ENCODE measurements at regions not wholly inside any gene's neighbourhood (a gene's known extent, or its start where the extent isn't known, plus 50 kb on each side); places are given as distances from the start of the nearest gene placed in this dataset.

DNA sequence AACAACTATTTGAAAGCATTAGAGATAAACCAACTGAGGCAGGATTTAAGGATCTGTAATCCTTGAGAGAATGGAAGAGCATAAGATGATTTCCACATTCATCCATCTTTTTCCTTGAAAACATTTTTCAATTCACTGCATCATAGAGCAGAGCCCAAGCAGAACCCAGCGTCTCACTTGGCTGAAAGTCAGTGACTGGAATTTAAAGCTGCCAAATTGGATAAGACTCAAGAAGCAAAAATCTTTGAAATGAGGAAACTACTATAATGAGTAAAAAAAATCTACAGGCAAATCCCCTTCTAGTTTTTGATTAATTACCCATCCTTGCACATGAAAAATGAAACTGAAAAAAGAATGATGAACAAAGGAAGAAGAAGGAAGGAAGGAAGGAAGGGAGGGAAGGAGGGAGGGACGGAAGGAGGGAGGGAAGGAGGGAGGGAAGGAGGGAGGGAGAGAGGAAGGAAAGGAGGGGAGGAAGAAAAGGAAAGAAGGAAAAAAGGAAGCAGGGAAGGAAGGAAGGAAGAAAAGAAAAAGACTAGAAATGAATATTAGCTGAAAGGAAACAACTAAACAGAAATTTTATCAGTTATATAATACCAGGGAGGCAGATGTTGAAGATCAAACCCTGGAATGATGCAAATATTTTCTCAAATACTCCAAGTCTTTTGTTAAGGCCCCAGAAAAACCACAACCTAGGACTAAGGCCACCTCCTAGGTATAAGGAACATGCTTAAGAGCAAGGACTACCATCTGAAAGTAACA is 336.3 kb upstream of the MAGI2 start:
- no peak overlapping the region for H3K27ac ChIP-seq
- TF ChIP-seq, protein P1, sequence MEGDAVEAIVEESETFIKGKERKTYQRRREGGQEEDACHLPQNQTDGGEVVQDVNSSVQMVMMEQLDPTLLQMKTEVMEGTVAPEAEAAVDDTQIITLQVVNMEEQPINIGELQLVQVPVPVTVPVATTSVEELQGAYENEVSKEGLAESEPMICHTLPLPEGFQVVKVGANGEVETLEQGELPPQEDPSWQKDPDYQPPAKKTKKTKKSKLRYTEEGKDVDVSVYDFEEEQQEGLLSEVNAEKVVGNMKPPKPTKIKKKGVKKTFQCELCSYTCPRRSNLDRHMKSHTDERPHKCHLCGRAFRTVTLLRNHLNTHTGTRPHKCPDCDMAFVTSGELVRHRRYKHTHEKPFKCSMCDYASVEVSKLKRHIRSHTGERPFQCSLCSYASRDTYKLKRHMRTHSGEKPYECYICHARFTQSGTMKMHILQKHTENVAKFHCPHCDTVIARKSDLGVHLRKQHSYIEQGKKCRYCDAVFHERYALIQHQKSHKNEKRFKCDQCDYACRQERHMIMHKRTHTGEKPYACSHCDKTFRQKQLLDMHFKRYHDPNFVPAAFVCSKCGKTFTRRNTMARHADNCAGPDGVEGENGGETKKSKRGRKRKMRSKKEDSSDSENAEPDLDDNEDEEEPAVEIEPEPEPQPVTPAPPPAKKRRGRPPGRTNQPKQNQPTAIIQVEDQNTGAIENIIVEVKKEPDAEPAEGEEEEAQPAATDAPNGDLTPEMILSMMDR (conservative IDR thresholded peaks at IDR 0.05), result no peak

DNA sequence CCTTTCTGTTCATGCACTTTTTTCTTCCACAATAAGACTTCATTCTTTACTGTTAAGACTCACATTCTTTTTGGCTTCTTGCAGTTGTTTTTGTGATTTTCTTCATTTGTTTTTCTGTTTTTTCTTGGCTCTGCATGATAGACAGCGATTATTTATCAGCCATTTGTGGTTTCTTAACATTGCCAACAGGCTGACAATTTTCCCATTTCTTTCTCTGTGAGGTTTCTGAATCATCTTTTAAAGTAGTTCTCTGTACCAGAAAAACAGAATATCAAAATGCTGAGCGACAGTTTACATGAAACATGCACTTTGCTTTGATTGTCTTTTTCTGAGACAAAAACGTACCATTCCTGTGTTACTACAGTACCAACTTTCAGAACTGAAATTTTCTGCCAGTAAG is 334.2 kb upstream of the MAGI2 start:
- TF ChIP-seq, protein P1 (conservative IDR thresholded peaks at IDR 0.05), result no peak
- no peak overlapping the region for H3K27ac ChIP-seq

DNA sequence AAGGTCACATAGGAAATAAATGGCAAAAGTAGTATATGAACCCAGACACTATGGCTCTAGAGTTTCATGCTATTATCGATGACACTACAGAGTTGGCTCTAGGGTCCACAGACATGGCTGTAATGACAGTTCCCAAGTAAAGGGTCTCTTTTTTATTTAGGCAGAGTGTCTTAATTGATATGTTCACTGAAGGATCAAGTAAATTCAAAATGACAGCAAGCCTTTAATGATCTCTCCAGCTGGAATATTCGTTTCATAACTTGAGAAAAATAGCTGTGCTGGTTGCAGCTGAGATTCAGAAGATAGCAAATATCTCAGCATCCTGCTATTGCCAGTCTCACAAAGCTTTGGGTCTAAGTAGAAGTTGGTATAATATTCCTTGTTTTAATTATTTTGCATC is 333.6 kb upstream of the MAGI2 start:
- no peak overlapping the region for H3K27ac ChIP-seq
- TF ChIP-seq, protein P1 (conservative IDR thresholded peaks at IDR 0.05), result no peak

DNA sequence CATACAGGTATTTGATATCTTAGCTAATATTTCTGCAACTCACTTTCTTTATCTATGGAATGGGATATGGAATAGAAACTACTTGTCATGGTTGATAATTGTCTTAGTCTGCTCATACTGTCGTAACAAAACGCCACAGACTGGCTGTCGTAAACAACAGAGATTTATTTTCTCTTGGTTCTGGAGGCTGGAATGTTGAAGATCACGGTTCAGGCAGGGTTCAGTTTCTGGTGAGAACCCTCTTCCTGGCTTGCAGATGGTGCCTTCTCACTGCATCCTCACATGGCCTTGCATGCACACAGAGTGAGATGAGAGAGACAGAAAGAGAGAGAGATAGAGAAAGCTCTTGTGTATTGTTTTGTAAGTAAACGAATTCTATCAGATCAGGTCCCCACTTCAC is 332.7 kb upstream of the MAGI2 start:
- TF ChIP-seq, protein P1 (conservative IDR thresholded peaks at IDR 0.05), result no peak
- H3K27ac ChIP-seq, result no peak overlapping the region

DNA sequence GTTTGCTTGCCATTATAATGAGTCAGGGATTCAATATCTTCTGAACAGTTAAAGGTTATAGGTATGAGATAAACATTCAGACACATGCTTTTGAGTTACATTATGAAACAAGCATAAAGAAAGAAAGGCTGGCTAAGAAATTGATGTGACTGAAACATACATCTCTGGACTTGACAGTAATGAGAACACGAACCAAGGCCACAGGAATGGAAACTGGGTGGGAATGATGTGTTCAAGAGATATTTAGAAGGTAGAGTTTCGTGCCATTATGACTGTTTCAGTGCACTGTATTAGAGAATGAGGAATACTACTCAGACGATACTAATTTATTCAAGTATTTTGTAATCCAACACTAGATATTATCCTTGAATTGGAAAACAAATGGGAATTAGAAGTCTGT is 332.1 kb upstream of the MAGI2 start:
- no peak overlapping the region for H3K27ac ChIP-seq
- TF ChIP-seq, protein P1 (conservative IDR thresholded peaks at IDR 0.05), result no peak

DNA sequence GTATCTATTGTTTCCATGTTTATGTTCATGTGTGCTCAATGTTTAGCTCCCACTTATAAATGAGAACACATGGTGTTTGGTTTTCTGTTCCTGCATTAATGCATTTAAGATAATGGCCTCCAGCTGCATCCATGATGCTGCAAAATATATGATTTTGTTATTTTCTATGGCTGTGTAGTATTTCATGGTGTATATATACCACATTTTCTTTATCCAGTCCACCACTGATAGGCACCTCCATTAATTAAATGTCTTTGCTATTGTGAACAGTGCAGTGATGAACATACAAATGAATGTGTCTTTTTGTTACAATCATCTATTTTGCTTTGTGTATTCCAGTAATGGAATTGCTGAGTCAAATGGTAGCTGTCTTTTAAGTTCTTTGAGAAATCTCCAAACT is 329.4 kb upstream of the MAGI2 start:
- H3K27ac ChIP-seq, result no peak overlapping the region
- TF ChIP-seq, protein P1 (conservative IDR thresholded peaks at IDR 0.05), result no peak

DNA sequence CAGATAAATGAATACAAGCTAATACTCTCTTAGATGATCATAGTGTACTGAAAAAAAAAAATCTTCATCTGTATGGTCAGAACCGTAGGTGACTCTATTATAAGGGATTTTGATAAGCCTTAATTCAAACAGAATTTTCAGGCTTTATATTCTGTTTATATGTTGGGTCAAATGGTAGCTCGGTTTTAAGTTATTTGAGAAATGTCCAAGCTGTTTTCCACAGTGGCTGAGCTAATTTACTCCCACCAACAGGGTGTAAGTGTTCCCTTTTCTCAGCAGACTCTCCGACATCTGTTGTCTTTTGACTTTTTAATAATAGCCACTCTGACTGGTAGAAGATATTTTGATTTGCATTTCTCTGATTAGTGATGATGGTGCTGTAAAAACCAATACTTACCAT is 328.8 kb upstream of the MAGI2 start:
- H3K27ac ChIP-seq, result no peak overlapping the region
- TF ChIP-seq, protein P1 (conservative IDR thresholded peaks at IDR 0.05), result no peak
